ENCODE measurements at regions not wholly inside any gene's neighbourhood (a gene's known extent, or its start where the extent isn't known, plus 50 kb on each side); places are given as distances from the start of the nearest gene placed in this dataset.
"Not testable (repeated sequence)": the region's sequence is repeated elsewhere in the genome, so short reads cannot be mapped to it uniquely, and the experiment has no call there.

- no peak for DNase-seq
Measured at GRCh38 chr5:130937046-130937445, 228.0 kb downstream of the HINT1 start.

DNA sequence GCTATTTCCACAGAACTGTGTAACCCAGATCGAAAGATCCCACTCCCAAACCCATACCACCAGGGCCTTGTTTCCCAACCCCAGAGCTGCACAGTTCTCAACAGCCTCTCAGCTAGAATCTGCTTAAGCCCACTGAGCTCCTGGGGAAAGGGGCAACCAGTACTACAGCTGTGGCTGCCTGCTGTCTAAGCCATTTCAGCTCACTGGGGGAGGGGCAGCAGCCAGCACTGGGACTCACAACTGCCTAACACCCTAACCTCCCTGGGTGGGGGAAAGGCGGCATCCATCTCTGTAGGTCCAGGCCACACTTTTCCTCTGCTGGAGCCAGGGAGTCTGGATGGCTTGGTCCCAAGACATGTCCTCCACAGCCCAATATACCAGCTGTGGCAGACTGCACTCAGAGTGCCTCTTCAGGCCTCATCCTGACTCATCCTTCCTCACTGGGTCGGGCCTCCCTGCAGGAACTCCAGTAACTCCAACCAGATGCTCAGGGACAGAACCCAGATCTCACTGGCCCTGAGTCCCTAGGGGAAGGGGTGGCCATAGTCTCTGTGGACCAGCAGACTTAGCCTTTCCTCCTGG, 241.4 kb downstream of the HINT1 start:
- no peak for DNase-seq

- no peak for DNase-seq
Measured at GRCh38 chr5:130912088-130912487, 253.0 kb downstream of the HINT1 start.

- DNase-seq, result no peak
Measured at GRCh38 chr5:130908186-130908585, 256.9 kb downstream of the HINT1 start.

- DNase-seq, result peak; percentile 16
Measured at GRCh38 chr5:130897537-130898195, 267.4 kb downstream of the HINT1 start.

DNA sequence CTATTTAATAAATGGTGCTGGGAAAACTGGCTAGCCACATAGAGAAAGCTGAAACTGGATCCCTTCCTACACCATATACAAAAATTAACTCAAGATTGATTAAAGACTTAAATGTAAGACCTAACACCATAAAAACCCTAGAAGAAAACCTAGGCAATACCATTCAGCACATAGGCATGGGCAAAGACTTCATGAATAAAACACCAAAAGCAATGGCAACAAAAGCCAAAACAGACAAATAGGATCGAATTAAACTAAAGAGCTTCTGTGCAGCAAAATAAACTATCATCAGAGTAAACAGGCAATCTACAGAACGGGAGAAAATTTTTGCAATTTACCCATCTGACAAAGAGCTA, 267.9 kb downstream of the HINT1 start:
- not testable (repeated sequence) for DNase-seq

DNA sequence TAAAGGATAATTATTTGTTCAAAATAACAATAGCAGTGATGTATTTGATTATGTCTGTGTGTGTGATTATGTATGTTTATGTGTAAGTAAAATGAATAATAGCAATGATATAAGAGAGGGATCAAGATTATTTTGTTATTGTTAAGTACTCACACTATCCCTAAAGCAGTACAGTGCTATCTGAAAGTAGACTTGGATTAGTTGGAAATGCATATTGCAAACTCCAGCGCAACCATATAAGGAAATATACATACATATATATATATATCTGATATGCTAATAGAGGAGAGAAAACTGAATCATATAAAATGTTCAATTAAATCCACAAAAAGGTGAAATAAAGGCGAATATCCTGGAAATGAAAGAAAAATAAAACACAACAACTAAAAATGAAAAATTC, 268.4 kb downstream of the HINT1 start:
- no peak for DNase-seq

GRCh38 chr5:130893006-130893405, 272.1 kb downstream of the HINT1 start:
- DNase-seq, result no peak

- DNase-seq, result no peak
Measured at GRCh38 chr5:130890610-130891009, 274.4 kb downstream of the HINT1 start.

GRCh38 chr5:130885691-130886090, 279.4 kb downstream of the HINT1 start:
- DNase-seq, result no peak

GRCh38 chr5:130885027-130885426, 280.0 kb downstream of the HINT1 start:
- DNase-seq, result no peak

DNA sequence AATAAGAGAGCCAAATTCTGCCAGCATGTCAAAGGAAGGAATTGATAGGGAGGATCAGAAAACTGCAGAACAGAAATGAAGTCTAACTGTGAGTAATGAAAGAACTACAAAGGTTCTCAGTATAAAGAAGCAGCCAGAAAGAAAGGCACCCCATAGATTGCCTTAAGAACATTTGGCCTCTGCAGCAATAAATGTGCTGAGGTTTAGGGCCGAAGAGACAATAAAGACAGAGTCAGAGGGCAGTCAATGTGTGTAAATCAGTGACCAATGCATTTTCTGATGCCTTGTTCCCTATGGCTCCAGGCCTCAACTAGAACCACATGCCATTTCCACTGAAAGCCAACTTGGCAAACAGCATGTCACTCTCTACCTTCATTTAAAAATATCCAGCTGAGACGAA, 281.0 kb downstream of the HINT1 start:
- DNase-seq, result no peak

GRCh38 chr5:130875656-130876055, 289.4 kb downstream of the HINT1 start:
- DNase-seq, result no peak

- no peak for DNase-seq
Measured at GRCh38 chr5:130874861-130875417, 290.1 kb downstream of the HINT1 start.

- no peak for DNase-seq
Measured at GRCh38 chr5:130871346-130872086, 293.5 kb downstream of the HINT1 start.

- no peak for DNase-seq
Measured at GRCh38 chr5:130870691-130871090, 294.4 kb downstream of the HINT1 start.

DNA sequence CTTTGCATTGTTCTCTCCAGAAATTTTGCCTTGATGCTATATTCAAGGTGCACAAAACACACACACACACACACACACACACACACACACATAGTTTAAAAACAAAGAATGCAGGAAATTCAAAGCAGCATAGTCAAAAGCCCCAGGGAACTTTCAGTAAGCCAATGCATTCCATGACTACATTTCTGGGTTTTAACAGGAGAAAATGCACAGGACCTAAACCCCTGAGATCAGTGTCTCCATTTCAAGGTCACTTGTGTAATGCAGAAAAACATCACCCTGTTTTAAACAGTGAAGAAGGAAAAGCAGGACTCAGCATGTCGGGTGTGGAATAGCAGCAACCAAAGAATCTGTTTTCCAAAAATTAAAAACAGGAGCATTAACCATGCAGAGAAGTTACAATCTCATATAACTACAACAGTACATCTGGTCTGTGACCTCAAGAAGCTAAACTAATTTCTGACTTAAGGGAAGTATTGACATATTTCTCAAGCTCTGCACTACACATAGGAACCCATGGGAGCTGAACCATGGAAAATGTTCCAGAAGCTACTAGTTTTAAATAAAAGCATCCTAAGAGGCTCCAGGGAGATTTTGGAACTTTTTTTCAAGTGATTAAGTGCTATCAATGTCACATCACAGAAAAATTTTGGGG, 296.7 kb downstream of the HINT1 start:
- no peak for DNase-seq

- DNase-seq, result no peak
Measured at GRCh38 chr5:130845049-130845765, 319.8 kb downstream of the HINT1 start.

GRCh38 chr5:130836729-130837649, 328.1 kb downstream of the HINT1 start:
- peak; percentile 23 for DNase-seq

DNA sequence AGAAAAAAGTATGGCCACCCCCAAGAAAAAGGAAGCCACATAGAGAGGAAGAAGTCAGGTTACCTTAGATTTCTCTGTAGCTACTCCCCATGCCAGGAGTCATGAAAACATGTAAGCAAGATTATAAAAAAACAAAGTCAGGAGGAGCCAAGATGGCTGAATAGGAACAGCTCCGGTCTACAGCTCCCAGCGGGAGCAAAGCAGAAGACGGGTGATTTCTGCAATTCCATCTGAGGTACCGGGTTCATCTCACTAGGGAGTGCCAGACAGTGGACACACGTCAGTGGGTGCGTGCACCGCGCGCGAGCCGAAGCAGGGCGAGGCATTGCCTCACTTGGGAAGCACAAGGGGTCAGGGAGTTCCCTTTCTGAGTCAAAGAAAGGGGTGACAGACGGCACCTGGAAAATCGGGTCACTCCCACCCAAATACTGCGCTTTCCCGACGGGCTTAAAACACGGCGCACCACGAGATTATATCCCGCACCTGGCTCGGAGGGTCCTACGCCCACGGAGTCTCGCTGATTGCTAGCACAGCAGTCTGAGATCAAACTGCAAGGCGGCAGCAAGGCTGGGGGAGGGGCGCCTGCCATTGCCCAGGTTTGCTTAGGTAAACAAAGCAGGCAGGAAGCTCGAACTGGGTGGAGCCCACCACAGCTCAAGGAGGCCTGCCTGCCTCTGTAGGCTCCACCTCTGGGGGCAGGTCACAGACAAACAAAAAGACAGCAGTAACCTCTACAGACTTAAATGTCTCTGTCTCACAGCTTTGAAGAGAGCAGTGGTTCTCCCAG, 347.3 kb downstream of the HINT1 start:
- DNase-seq, result peak; percentile 6

DNA sequence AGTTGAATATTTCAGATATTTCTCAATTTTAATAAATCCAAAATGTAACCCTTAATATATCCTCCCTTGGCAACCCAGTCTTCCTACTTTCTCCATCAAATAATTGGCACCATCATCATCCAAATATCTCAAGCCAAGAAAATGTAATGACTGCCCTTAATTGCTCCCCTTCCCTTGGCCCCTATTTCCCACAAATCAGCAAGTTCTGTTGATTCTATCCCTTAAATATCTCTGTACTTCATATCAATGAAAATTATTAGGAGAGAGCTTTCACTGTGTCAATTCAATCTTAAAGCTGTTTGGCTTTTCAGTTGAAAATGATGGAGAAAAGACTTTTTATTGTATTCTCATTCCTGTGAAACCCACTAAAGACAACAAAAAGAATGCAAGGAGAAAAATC, 349.8 kb downstream of the HINT1 start:
- no peak for DNase-seq
